AG09319 (cell line): ENCODE measurements at regions not wholly inside any gene's neighbourhood (a gene's known extent, or its start where the extent isn't known, plus 50 kb on each side); places are given as distances from the start of the nearest gene placed in this dataset.
"Not testable (repeated sequence)": the region's sequence is repeated elsewhere in the genome, so short reads cannot be mapped to it uniquely, and the experiment has no call there.

Source experiments
- DNase-seq: peaks from one replicate; pipeline ENCODE4 v3.0.0-alpha.2; 2010; ENCODE audit warnings: low read depth; ENCODE audit errors: extremely low read depth
- TF ChIP-seq, protein P1 (sequence below): IDR thresholded peaks from 2 replicates; pipeline ENCODE4 v1.5.1; 2011; ENCODE audit warnings: low read depth, mild to moderate bottlenecking, inconsistent platforms, low read length, moderate library complexity

DNA sequence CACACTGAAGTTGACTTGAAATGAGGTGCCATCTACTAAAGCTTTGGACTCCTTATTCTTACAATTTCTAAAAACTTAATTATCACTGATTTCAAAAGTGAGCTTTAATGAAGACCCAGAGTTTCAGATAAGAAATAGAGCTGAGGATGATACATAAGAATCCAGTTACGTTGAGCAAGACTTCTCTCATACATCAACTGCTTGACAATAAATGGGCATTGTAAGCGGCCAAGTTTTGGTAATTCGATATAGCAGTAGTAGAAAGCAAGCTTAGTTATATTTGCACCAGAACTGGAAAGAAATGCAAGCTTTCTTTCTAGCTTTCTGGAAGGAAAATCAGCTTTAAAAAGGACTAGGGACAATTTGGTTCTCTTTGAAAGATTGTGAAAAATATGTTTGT, 1359.6 kb downstream of the FSCB start:
- TF ChIP-seq, protein P1, sequence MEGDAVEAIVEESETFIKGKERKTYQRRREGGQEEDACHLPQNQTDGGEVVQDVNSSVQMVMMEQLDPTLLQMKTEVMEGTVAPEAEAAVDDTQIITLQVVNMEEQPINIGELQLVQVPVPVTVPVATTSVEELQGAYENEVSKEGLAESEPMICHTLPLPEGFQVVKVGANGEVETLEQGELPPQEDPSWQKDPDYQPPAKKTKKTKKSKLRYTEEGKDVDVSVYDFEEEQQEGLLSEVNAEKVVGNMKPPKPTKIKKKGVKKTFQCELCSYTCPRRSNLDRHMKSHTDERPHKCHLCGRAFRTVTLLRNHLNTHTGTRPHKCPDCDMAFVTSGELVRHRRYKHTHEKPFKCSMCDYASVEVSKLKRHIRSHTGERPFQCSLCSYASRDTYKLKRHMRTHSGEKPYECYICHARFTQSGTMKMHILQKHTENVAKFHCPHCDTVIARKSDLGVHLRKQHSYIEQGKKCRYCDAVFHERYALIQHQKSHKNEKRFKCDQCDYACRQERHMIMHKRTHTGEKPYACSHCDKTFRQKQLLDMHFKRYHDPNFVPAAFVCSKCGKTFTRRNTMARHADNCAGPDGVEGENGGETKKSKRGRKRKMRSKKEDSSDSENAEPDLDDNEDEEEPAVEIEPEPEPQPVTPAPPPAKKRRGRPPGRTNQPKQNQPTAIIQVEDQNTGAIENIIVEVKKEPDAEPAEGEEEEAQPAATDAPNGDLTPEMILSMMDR: no peak
- no peak for DNase-seq

DNA sequence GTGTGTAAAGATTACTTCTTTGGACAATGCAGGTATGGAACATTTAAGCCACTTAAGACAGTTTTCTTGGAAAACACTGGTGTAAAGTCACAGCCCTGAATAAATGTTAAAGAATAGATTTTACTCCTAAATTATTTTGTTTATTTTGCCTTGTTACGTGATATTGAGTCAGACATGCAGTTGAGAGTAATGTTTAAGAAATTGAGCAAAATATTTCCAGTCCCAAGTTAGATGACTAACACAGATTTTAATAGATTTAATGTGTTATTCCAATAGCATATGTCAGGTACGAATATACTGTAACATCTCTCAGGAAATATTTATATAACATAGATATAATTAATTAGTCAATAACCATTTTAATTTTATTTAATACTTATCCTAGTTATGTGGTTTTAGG, 1361.7 kb downstream of the FSCB start:
- TF ChIP-seq, protein P1: no peak
- DNase-seq: no peak

DNA sequence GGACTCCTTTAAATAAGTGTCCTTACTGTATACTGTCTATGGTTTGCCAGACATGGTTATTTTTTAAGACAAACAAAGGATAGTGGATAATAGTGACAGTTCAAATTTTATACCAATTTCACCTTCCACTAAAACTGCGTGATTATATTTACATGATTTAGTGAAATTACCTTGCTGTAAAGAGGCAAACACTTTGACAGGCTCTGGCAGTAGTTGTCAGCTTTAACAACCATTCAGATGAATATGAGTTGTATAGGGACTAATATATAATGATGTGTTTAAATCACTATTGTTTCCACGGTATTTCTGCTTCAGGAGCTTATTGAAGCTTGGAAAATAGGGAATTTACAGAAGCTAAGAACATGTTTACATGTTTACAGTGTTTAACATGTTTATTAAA, 1364.0 kb downstream of the FSCB start:
- DNase-seq: no peak
- TF ChIP-seq, protein P1: no peak

DNA sequence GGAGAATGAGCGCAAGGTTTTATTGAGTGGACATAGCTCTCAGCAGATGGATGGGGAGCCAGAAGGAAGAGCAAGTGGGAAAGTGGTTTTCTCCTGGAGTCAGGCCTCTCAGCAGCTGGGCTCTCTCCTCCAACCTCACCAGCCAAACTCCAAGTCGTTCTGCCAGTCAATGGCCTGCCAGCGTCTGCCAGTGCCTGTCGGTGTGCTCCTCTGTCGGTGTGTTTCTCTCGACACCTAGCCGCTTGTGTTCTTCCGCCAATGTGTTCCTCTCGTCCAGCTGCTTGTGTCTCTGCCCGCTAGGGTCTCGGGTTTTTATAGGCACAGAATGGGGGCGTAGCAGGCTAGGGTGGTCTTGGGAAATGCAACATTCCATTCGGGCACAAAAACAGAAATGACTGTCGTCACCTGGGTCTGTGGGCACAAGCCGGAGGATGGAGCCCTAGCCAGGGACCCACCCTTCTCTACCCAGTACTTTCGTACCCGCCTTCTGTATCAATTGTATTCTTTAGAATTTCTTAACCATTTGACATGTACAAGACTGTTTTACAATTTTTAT, 1365.4 kb downstream of the FSCB start:
- DNase-seq: no peak
- TF ChIP-seq, protein P1: no peak

DNA sequence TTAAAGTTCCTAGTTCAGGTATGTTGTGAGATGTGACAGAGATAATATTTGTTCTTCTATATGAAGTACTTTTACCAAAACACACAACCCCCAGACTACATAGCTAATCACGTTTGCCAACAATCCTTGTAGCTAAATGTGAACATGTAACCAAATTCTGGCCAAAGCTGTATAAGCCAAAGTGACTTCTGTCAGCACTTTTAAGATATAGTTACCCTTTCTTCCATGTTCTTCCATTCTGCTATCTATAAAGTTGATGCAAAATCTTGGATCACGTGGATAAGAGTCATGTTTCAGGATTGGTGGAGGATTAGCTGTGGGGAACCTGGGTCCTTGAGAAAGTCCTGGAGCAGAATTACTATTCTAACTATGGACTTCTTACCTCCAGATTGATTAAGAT, 1366.6 kb downstream of the FSCB start:
- no peak for DNase-seq
- TF ChIP-seq, protein P1: no peak

DNA sequence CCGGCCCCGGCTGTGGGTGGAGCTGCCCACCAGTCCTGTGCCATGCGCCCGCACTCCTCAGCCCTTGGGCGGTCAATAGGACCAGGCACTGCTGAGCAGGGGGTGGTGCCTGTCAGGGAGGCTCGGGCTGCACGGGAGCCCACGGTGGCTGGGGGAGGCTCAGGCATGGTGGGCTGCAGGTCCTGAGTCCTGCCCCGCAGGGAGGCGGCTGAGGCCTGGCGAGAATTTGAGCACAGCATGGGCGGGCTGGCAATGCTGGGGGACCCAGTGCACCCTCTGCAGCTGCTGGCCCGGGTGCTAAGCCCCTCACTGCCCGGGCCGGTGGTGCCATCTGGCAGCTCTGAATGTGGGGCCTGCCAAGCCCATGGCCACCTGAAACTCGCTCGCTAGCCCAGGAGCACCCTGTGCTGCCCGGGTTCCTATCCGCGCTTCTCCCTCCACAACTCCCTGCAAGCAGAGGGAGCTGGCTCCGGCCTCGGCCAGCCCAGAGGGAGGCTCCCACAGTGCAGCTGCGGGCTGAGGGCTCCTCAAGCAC, 1371.1 kb downstream of the FSCB start:
- TF ChIP-seq, protein P1: no peak
- DNase-seq: no peak

DNA sequence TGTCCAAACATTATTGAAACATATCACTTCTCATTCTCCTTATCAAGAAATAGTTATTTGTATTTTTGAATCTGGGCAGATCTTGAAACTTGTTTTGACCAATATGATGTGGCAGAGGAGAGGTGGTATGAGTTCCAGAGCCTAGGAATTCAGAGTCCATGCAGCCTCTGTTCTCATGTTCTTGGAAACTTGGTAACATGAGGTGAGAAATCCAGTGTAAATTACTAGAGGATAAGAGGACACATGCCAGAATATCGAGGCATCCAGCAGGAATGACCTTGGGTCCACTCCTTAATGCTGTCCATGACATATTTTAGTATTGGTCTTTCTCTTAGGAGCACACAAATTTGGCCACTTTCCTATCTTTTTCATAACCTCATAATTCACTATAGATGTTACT, 1374.6 kb downstream of the FSCB start:
- no peak for DNase-seq

DNA sequence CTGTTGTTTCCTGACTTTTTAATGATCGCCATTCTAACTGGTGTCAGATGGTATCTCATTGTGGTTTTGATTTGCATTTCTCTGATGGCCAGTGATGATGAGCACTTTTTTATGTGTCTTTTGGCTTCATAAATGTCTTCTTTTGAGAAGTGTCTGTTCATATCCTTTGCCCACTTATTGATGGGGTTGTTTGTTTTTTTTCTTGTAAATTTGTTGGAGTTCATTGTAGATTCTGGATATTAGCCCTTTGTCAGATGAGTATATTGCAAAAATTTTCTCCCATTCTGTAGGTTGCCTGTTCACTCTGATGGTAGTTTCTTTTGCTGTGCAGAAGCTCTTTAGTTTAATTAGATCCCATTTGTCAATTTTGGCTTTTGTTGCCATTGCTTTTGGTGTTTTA, 1378.7 kb downstream of the FSCB start:
- not testable (repeated sequence) for DNase-seq

More for the DNA sequence above, 1374.6 kb downstream of the FSCB start:
- TF ChIP-seq, protein P1: no peak

DNA sequence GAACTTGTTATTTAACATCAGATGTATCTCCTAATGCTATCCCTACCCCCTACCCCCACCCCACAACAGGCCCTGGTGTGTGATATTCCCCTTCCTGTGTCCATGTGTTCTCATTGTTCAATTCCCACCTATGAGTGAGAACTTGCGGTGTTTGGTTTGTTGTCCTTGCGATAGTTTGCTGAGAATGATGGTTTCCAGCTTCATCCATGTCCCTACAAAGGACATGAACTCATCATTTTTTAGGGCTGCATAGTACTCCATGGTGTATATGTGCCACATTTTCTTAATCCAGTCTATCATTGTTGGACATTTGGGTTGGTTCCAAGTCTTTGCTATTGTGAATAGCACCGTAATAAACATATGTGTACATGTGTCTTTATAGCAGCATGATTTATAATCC, 1379.2 kb downstream of the FSCB start:
- DNase-seq: not testable (repeated sequence)
